Fibroblast of the conjunctiva (primary cell): ENCODE measurements at regions not wholly inside any gene's neighbourhood (a gene's known extent, or its start where the extent isn't known, plus 50 kb on each side); places are given as distances from the start of the nearest gene placed in this dataset.

Source experiments
- DNase-seq: peaks from one replicate; pipeline ENCODE4 v3.0.0-alpha.2; 2010; ENCODE audit warnings: low read depth

DNA sequence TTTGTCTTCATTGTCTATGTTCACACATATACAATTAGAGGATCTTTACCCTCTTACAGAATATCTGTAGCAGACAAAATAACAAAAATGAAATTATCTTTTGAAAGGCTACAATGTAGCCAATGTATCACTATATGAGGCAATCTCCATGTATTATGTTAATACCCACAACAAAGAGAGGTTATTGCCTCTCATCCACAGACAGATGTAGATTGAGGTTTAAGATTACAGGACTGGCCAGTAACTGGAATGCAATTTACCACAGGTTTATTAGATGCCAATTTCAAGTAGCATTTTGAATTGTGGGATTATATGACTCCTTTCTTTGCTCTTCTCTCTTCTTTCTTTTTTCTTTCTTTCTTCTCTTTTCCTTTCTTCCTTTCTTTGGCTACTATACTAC is 242.6 kb downstream of the ANKRD50 start:
- DNase-seq = no peak

GRCh38 chr4:124478470-124478869 is 234.1 kb downstream of the ANKRD50 start:
- DNase-seq = no peak

DNA sequence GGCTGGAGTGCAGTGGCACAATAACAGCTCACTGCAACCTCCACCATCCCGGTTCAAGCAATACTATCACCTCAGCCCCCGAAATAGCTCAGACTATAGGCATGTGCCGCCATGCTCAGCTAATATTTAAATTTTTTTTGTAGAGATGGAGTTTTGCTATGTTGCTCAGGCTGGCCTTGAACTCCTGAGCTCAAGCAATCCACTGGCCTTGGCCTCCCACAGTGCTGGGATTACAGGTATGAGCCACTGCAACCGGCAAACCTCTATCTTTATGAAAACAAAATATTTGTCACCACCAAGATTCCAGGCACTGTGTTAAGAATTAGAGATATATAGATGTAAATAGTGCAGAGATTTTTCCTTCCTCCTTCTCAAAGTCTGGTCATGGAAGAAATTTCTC is 232.5 kb downstream of the ANKRD50 start:
- no peak for DNase-seq

GRCh38 chr4:124481123-124481522 is 231.4 kb downstream of the ANKRD50 start:
- no peak for DNase-seq

- no peak for DNase-seq
These were observed 229.3 kb downstream of the ANKRD50 start for GRCh38 chr4:124483048-124483906.

- no peak for DNase-seq
These were observed 228.5 kb downstream of the ANKRD50 start for GRCh38 chr4:124484008-124484407.

DNA sequence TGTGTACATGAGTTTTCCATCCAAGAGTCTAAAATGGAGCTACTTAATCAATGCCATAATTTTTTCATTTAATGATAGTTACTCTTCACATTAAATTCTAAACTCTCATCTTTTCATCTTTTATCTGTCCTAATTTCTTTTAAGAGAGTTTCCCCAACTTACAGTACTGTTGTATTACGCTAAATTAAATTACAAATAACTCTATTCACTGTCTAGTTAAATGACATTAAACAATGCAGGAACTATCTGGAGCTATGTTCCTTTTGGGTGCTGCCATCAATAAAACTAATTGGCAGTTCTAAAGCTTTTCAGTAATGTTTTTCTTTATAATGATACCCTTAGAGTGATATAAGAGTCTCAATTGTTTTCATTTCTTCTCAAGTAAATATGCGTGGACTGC is 227.6 kb downstream of the ANKRD50 start:
- no peak for DNase-seq

DNA sequence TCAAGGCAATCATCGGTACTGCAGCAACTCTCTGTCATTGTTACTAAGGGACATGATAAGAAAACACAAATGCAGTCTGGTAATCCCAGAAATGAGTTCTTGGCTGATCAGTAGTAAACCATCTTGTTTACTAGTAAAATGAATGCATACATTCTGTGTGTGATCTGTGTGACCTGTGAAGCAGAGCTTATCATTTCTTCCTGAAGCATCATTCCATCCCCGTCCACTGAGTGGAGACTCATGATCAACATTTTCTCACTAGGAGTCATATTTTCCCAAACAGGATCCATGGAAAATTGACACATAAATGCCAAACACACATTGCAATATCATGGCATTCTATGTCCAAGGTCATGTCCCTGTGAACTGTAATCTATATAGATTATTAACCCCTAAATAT is 226.1 kb downstream of the ANKRD50 start:
- no peak for DNase-seq

DNA sequence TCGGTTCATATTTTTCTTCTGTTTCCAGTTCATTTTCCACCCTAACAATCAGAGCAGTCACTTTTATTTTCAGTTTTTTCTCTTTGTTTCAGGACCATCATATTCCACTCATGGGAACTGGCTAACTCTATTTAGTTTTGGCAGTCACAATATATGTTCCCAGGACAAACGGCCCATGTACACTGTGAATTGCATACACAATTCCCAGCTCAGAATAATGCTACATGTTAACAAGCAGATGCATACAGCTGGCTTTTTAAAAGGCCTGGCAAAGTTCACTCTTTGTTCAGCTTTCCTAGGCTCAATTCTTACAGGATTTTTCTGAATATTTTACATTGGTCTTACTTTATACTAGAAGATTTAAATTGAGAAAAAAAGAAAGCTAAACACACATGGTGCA is 224.9 kb downstream of the ANKRD50 start:
- DNase-seq = no peak

- DNase-seq = no peak
These were observed 221.0 kb downstream of the ANKRD50 start for GRCh38 chr4:124491361-124492145.

- no peak for DNase-seq
These were observed 213.3 kb downstream of the ANKRD50 start for GRCh38 chr4:124499261-124499660.

DNA sequence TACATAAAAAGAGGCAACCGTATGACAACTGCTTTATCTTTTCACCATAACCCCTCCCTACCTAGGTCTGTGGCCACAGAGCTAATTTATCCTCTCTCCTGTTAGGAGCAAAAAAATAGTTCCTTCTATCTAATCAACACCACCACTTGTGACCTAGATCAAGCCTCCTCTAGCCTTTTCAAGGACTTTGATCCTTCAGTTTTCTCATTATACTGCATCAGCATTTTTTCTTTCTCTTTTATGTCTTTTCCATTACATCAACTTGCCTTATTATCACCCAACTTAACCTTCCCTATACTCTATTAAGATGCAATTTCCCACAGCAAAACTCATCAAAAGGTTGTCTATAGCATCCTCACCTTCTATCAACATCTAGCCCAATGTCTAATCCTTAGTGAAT is 211.0 kb downstream of the ANKRD50 start:
- no peak for DNase-seq

GRCh38 chr4:124504431-124504830 is 208.1 kb downstream of the ANKRD50 start:
- DNase-seq = no peak

DNA sequence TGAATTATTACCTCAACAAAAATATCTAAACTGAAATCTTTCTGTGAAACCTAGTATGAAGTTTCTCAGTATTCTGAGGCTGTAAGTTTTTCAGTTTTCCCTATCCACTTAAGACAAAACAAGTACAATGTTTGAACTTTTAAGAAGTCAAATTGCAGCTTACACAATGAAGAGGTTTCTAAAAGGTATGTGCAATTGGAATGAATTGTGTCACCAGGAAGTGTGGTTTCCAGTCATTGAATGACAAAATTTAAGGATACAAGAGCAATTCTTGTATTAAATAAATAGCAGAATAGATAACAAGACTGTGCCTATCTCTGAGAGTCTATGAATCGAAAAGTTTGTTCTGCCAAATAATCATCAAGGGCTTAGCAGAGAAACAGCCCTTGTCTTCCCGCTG is 207.3 kb downstream of the ANKRD50 start:
- DNase-seq = no peak

DNA sequence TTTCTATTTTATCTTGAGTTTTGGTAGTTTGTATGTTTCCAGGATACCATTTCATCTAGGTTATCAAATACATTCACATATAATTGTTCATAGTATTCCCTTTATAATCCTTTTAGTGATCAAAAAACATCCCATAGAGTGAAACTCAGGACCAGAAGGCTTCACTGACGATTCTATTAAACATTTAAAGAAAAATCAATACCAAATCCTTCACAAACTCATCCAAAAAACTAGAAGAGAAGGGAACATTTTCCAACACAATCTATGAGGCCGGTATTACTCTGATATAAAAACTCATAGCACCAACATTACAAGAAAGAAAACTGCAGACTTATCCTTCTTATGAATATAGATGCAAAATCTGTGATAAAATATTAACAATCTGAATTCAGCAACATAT is 203.4 kb downstream of the ANKRD50 start:
- DNase-seq = no peak

- DNase-seq = no peak
These were observed 197.9 kb downstream of the ANKRD50 start for GRCh38 chr4:124514588-124514987.

GRCh38 chr4:124515591-124515990 is 196.9 kb downstream of the ANKRD50 start:
- no peak for DNase-seq

- no peak for DNase-seq
These were observed 193.3 kb downstream of the ANKRD50 start for GRCh38 chr4:124519196-124519595.

GRCh38 chr4:124523816-124524215 is 188.7 kb downstream of the ANKRD50 start:
- DNase-seq = no peak

GRCh38 chr4:124525524-124525923 is 187.0 kb downstream of the ANKRD50 start:
- DNase-seq = no peak

DNA sequence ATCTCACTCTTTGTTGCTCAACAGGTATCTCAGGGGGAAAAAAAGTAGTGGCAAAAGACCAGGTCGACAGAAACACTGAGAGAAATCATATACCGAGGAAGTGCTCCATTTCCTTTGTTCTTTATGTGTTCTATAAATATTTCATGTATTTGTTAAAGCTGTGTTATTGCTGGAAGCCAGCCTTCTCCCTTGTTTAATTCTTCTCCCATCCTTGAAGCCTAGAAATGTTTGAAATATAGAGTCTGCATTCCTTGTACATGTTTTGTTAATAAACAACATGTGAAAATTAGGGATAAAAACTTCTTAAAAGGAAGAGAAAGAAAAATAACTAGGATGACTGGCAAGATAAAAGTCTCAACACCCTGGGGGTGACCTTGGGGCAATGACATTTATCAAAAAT is 186.2 kb downstream of the ANKRD50 start:
- no peak for DNase-seq

DNA sequence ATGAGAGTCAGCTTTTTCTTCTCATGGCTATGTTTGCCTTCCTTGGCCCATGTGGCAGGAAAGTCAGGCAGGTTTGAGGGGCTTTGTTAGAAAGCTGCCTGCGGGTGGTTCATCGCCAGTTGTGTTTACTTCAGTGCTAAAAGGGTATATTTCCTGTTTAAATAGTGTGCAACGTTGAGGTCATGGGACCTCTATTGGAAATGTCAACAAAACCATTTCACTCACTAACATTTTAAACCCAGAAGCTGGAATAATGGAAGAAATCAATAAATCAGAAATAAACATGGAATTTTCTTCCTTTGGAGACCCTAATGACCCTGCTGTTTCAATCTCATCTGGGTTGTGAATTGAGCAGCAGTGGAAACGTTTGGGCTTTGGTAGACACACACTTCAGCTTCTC is 185.8 kb downstream of the ANKRD50 start:
- no peak for DNase-seq

- no peak for DNase-seq
These were observed 185.2 kb downstream of the ANKRD50 start for GRCh38 chr4:124527364-124527763.
